Right atrium auricular region (tissue), 2 donors: ENCODE measurements at regions not wholly inside any gene's neighbourhood (a gene's known extent, or its start where the extent isn't known, plus 50 kb on each side); places are given as distances from the start of the nearest gene placed in this dataset.

Experiments
- DNase-seq: peaks from one replicate; pipeline ENCODE4 v3.0.0-alpha.2; 2019; ENCODE audit warnings: low spot score
- H3K27ac ChIP-seq, 2 donors: fragments of 200-600 bp; sonication (generic); 1 replicate in 1 of 2; 2 replicates in 1 of 2; pipeline ENCODE4 v1.5.1; 2016 to 2019
- H3K27me3 ChIP-seq, 2 donors: fragments of 200-600 bp; sonication (generic); one replicate each; pipeline versions ENCODE4 v1.5.1 to v1.6.0; 2017 to 2019
- H3K36me3 ChIP-seq: fragments of 200-600 bp; sonication (generic); one replicate; pipeline ENCODE4 v1.5.1; 2016
- H3K4me1 ChIP-seq, 2 donors: fragments of 200-600 bp; sonication (generic); one replicate each; pipeline versions ENCODE4 v1.5.1 to v1.6.0; 2017 to 2019
- H3K4me3 ChIP-seq, 2 donors: fragments of 200-600 bp; sonication (generic); 1 replicate in 1 of 2; 2 replicates in 1 of 2; pipeline ENCODE4 v1.5.1; 2017 to 2019; ENCODE audit warnings: mild to moderate bottlenecking in 1 of 2, moderate library complexity in 1 of 2
- H3K9me3 ChIP-seq, 2 donors: fragments of 200-600 bp; sonication (generic); one replicate each; pipeline ENCODE4 v1.5.1; 2019
- TF ChIP-seq, protein P1 (sequence below), 2 donors: fragments of 200-600 bp; sonication (generic); IDR thresholded peaks; one replicate each; pipeline ENCODE4 v1.5.1; 2019; ENCODE audit warnings: antibody characterized with exemption in 2 of 2

DNA sequence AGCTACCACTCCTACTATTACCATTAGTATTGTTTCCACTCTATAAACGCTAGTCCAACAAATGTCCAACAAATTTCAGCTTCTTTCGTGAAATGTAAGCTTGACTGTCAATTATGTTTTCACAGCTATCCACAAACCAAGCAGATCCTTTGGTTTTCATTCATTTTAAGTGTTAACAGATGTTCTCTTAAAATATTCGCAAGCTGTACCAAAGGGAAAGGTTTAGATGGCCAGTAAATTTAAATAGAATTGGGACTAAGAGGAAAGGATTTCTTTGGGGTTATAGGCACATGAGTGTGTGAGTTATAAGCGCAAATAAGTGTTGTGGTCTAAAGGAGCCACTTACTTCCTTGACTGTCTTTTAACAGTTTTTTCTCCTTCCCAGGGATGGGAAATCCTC is 136.8 kb upstream of the ADRA1B start:
- H3K9me3 ChIP-seq = no peaks in the 10 kb centered on the region
- no peaks in the 10 kb centered on the region for H3K27me3 ChIP-seq
- no peaks in the 10 kb centered on the region for H3K36me3 ChIP-seq
- no peaks in the 10 kb centered on the region for H3K4me1 ChIP-seq
- H3K4me3 ChIP-seq = no peak overlapping the region
- TF ChIP-seq, protein P1, sequence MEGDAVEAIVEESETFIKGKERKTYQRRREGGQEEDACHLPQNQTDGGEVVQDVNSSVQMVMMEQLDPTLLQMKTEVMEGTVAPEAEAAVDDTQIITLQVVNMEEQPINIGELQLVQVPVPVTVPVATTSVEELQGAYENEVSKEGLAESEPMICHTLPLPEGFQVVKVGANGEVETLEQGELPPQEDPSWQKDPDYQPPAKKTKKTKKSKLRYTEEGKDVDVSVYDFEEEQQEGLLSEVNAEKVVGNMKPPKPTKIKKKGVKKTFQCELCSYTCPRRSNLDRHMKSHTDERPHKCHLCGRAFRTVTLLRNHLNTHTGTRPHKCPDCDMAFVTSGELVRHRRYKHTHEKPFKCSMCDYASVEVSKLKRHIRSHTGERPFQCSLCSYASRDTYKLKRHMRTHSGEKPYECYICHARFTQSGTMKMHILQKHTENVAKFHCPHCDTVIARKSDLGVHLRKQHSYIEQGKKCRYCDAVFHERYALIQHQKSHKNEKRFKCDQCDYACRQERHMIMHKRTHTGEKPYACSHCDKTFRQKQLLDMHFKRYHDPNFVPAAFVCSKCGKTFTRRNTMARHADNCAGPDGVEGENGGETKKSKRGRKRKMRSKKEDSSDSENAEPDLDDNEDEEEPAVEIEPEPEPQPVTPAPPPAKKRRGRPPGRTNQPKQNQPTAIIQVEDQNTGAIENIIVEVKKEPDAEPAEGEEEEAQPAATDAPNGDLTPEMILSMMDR (IDR thresholded peaks at IDR 0.05) = no peak
- no peak overlapping the region for H3K27ac ChIP-seq
- no peak for DNase-seq

DNA sequence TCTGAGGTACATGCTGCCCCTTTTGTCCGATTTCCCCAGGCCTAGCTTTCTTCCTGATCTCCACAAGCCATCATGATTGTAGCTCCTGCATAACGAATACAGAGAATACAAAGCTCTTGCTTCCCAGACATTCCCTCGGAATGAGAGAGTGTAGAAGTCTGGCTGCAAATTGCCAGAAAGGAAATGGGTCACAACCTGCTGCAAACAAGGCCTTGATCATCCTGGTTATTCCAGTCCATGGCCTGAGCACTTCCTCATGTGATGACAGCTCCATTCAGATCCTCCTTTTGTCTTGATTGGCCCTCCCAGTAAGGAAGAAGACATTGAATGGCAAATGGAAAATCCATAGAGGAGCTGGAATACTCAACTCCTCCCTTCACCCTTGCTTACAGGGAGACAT is 136.0 kb upstream of the ADRA1B start:
- TF ChIP-seq, protein P1 (IDR thresholded peaks at IDR 0.05) = no peak
- no peaks in the 10 kb centered on the region for H3K27me3 ChIP-seq
- H3K4me1 ChIP-seq = no peaks in the 10 kb centered on the region
- no peaks in the 10 kb centered on the region for H3K9me3 ChIP-seq
- DNase-seq = no peak
- no peaks in the 10 kb centered on the region for H3K36me3 ChIP-seq
- H3K4me3 ChIP-seq = no peak overlapping the region
- no peak overlapping the region for H3K27ac ChIP-seq

DNA sequence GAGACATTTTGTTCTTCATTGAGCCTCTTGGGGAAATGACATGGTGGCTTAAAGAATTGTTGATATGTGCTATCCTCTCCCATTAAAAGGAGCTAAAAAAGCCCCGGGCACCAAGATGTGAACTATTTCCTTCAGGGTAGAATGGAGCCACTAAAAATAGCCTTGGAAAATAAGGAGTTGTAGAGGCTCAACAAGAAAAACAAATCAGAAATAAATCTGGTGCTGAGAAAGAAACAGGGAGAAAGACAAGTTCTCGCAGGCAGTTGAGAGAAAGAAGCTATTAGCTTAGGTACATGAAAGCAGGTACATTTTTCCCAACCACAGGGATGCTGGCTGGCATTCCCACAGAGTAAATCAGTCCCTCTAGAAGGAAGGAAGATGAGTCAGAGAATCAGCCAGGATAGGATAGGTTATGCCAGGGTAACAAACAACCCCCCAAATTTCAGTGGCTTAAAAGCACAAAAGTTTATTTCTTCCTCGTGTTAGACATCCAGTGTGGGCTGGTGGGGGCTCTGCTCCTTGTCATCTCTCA is 134.6 kb upstream of the ADRA1B start:
- no peak overlapping the region for H3K27ac ChIP-seq
- H3K4me3 ChIP-seq = no peak overlapping the region
- H3K4me1 ChIP-seq = peaks cover 0 to under 1% of the 10 kb centered on the region in 2 donors
- no peaks in the 10 kb centered on the region for H3K36me3 ChIP-seq
- DNase-seq = no peak
- H3K9me3 ChIP-seq = no peaks in the 10 kb centered on the region
- TF ChIP-seq, protein P1 (IDR thresholded peaks at IDR 0.05) = no peak
- no peaks in the 10 kb centered on the region for H3K27me3 ChIP-seq

DNA sequence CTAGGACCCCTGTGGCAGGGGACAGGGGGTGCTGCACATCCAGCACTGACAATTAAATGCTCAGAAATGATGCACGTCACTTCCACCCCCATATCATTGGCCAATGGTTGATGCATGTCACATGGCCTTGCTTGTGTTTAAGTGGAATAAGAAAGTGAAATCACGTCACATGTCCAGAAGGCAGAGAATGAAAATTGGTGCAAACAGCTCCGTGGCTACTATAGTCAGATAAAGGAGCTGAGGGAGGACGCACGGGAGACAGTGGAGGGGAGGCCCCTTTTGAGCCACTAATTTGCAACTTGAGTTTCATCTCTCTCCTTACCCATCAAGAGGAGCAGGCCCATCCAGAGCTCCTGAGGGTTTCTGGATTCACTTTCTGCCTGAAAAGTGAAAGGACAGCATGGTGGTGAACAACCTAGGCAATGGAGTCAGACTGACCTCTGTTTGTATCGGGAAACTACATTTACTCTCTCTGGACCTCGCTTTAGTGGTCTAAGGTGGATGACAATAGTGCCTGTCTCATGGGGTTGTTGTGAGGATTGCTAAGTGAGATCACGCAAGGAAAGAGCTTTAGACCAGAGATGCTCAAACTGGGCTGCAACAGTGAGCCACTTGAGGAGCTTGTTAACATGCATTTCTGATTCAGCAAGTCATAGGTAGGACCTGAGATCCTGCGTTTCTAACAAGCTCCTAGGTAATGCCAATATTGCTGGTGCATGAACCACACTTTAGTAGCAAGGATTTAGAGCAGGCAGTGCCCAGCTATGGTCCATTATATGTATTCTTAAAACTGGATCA is 133.9 kb upstream of the ADRA1B start:
- H3K4me1 ChIP-seq = peaks cover 0 to 8% of the 10 kb centered on the region in 2 donors

DNA sequence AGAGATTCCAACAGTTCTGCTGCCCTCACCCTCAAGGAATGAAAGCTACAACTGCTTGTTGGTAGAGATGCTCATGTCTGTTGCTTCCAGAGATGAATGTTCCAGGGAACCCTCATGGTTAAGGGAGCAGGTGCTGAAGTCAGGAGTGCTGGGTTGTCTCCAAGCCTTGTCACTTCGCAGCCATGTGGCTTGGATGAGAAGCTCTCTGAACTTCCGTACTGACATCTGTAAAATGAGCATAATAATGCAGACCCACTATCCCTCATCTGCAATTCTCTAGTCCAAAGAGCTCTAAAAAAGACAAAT is 133.3 kb upstream of the ADRA1B start:
- Histone ChIP-seq H3K27ac (no peak overlapping the region), H3K4me1 (peaks cover 0 to 13% of the 10 kb centered on the region in 2 donors), H3K9me3 (no peaks in the 10 kb centered on the region), H3K36me3 (no peaks in the 10 kb centered on the region), H3K27me3 (no peaks in the 10 kb centered on the region), H3K4me3 (no peak overlapping the region)
- no peak for DNase-seq
- TF ChIP-seq, protein P1 (IDR thresholded peaks at IDR 0.05) = no peak

More for the DNA sequence above, 133.9 kb upstream of the ADRA1B start:
- Histone ChIP-seq H3K9me3 (no peaks in the 10 kb centered on the region), H3K36me3 (no peaks in the 10 kb centered on the region), H3K27ac (no peak overlapping the region), H3K4me3 (no peak overlapping the region), H3K27me3 (no peaks in the 10 kb centered on the region)
- TF ChIP-seq, protein P1 (IDR thresholded peaks at IDR 0.05) = no peak
- DNase-seq = no peak
